HFF-Myc (cell line): ENCODE measurements at regions not wholly inside any gene's neighbourhood (a gene's known extent, or its start where the extent isn't known, plus 50 kb on each side); places are given as distances from the start of the nearest gene placed in this dataset.

Source experiments
- DNase-seq: peaks from one replicate; pipeline ENCODE4 v3.0.0-alpha.2; 2011; ENCODE audit warnings: low read depth; ENCODE audit errors: extremely low read depth
- H3K4me3 ChIP-seq: replicated peaks from 2 replicates; pipeline ENCODE4 v1.5.1; 2011; ENCODE audit warnings: low read depth, mild to moderate bottlenecking, control low read depth, low read length
- TF ChIP-seq, protein P1 (sequence below): IDR thresholded peaks from 2 replicates; pipeline ENCODE4 v1.5.1; 2012; ENCODE audit warnings: mild to moderate bottlenecking, low read depth, low read length, control low read depth; ENCODE audit errors: missing control alignments

DNA sequence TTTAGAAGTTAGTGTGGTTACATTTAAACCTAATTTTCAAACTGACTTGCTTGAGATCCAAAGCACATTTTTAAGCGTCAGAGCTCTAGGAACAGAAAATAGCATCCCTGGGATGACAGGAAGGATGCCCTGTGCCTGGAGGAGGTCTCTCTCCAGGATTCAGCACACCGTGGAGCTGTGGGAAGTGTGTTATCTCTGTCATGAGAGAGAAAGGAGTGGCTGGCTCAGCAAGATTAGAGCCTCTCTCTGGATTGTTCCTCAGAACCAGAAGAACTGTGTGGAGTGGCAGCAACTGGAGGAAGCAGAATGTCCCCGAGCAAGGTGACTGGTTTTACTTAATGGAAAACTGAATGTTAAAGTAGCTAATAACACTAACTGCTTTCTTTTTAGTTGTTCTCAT, 233.6 kb upstream of the TGFBR2 start:
- DNase-seq = no peak
- H3K4me3 ChIP-seq = no peak overlapping the region
- TF ChIP-seq, protein P1, sequence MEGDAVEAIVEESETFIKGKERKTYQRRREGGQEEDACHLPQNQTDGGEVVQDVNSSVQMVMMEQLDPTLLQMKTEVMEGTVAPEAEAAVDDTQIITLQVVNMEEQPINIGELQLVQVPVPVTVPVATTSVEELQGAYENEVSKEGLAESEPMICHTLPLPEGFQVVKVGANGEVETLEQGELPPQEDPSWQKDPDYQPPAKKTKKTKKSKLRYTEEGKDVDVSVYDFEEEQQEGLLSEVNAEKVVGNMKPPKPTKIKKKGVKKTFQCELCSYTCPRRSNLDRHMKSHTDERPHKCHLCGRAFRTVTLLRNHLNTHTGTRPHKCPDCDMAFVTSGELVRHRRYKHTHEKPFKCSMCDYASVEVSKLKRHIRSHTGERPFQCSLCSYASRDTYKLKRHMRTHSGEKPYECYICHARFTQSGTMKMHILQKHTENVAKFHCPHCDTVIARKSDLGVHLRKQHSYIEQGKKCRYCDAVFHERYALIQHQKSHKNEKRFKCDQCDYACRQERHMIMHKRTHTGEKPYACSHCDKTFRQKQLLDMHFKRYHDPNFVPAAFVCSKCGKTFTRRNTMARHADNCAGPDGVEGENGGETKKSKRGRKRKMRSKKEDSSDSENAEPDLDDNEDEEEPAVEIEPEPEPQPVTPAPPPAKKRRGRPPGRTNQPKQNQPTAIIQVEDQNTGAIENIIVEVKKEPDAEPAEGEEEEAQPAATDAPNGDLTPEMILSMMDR = no peak

DNA sequence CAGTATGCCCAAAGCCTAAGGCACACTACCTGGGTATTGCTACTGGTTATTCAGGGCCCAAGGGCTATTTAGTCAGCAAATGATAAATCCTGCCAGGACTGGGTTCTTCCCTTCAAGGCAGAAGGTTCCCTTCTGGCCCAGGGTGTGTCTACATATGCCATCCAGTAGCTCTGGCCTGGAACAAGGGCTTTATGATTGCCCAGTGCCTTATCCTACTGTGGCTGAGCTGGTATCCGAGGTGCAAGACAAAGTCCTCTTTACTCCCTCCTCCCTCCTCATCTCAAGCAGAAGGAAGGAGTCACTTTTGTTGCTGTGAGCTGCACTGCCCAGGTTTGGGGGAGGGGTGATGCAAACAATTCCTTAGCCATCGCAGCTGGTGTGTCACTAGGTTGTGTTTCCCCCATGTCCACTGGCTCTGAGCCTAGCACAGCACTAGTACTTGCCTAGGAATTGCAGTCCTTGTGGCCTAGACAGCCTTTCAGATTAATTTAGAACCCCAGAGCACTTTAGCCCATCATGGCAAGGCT, 221.8 kb upstream of the TGFBR2 start:
- TF ChIP-seq, protein P1 = no peak
- DNase-seq = no peak
- no peak overlapping the region for H3K4me3 ChIP-seq

DNA sequence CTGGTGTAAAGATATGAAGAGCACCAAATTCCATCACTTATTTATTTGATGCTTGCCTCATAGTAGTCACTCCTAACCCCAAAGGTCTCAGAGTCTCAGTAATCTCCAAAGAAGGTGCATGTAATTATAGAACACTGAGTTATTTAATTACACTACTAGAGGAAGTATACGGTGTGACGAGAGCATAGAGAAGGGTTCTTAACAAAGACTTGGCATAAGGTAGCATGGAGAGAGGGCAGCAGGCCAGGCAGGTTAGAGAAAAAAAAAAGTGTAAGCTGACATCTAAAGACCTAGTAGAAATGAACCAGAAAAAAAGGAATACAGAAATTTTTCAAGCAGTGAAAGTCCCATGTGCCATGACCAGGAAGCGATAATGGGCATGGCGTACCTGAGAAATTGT, 213.3 kb upstream of the TGFBR2 start:
- H3K4me3 ChIP-seq = no peak overlapping the region
- DNase-seq = no peak
- TF ChIP-seq, protein P1 = no peak

DNA sequence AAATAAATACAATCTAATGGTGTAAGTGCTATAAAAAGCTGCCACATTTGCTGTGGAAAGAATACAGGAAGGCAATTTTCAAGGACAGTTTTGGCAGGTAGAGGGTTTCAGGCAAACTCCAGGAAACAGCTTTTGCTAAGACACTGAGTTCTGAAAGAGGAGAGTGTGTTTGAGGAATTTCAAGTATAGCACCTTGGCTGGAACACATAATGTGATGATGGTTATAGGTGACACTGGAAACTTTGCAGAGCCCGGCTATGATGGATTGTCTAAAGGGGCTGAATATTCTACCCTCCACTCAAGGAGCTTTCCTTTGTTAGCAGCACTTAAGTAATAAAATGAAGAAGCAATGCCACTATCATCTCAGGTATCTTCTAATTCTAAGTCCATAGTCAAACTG, 209.4 kb upstream of the TGFBR2 start:
- TF ChIP-seq, protein P1 = no peak
- H3K4me3 ChIP-seq = no peak overlapping the region
- no peak for DNase-seq

DNA sequence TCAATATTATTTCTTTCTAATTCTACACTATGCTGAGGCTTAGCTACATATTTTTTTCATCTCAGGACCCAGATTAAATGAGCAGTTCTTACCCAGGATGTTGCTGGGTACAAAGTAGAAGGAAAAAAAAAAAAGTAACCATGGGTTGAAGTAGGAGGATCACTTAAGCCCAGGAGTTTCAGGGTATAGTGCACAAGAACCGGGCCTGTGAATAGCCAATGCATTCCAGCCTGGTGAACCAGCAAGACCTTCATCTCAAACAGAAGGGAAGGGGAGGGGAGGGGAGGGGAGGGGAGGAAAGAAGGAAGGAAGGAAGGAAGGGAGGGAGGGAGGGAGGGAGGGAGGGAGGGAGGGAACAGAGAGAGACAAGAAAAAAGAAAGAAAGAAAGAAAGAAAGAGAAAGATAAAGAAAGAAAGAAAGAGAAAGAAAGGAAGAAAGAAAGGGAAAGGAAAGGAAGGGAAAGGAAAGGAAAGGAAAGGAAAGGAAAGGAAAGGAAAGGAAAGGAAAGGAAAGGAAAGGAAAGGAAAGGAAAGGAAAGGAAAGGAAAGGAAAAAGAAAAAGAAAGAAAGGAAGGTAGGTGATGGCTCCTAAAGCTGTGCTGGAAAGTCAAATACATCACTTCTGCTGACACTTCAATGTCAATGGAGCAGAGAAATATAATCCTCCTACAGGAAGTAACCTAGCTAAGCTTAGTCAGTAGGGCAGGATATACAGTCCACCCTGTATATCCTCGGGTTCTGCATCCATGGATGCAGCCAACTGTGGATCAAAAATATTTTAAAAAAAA, 206.8 kb upstream of the TGFBR2 start:
- no peak for DNase-seq
- TF ChIP-seq, protein P1 = no peak
- H3K4me3 ChIP-seq = no peak overlapping the region

DNA sequence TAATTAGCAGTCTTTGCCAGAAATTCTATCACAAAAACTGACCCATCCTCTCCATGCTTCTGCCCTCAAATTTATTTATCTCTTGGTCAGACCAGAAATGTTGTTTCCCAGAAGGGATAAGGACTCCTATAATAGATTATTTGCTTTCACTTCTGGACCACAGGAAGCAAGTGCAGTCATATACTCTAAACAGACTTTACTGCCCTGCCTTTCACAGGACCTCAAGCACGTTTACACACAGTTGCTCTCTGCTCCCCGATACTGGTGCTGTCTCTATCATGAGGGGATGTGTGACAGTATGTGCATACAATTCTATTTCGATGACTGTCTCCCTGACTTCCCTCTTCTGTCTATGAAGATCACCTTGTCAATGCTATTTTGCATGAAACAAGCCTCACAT, 205.5 kb upstream of the TGFBR2 start:
- TF ChIP-seq, protein P1 = no peak
- DNase-seq = no peak
- H3K4me3 ChIP-seq = no peak overlapping the region
